ENCODE measurements at regions not wholly inside any gene's neighbourhood (a gene's known extent, or its start where the extent isn't known, plus 50 kb on each side); places are given as distances from the start of the nearest gene placed in this dataset.
A peak's percentile ranks its signal among the peaks of the same experiment; 100 is the strongest.

DNA sequence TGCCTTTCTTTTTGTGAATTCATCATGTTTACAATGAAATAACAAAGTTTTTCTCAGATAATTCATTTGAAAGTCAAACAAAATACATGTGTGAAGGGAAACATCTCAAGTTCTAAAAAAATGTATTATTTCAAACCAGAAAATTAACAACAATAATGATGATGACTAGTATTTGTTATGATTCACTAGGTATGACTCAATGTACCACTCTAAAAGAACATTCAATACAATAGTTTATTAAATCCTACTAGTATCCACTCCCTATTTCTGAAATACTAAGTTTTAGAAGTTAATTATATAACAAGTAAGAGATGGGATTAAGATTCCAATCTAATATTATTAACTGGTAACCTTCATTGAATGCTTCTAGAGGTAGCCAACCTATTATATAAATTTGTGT is 1444.8 kb upstream of the CDH8 start:
- no peak overlapping the region for H3K27ac ChIP-seq
- TF ChIP-seq, protein P1, sequence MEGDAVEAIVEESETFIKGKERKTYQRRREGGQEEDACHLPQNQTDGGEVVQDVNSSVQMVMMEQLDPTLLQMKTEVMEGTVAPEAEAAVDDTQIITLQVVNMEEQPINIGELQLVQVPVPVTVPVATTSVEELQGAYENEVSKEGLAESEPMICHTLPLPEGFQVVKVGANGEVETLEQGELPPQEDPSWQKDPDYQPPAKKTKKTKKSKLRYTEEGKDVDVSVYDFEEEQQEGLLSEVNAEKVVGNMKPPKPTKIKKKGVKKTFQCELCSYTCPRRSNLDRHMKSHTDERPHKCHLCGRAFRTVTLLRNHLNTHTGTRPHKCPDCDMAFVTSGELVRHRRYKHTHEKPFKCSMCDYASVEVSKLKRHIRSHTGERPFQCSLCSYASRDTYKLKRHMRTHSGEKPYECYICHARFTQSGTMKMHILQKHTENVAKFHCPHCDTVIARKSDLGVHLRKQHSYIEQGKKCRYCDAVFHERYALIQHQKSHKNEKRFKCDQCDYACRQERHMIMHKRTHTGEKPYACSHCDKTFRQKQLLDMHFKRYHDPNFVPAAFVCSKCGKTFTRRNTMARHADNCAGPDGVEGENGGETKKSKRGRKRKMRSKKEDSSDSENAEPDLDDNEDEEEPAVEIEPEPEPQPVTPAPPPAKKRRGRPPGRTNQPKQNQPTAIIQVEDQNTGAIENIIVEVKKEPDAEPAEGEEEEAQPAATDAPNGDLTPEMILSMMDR (IDR thresholded peaks at IDR 0.05; ENCODE audit: low read depth, low read length) = no peak
- H3K27me3 ChIP-seq (ENCODE audit: insufficient read depth, low read depth, severe bottlenecking) = no peaks in the 10 kb centered on the region
- DNase-seq = no peak
- H3K4me3 ChIP-seq (ENCODE audit: low read depth, low read length) = no peak overlapping the region
- H3K9me3 ChIP-seq (ENCODE audit: severe bottlenecking) = no peaks in the 10 kb centered on the region
- H3K36me3 ChIP-seq = no peaks in the 10 kb centered on the region

DNA sequence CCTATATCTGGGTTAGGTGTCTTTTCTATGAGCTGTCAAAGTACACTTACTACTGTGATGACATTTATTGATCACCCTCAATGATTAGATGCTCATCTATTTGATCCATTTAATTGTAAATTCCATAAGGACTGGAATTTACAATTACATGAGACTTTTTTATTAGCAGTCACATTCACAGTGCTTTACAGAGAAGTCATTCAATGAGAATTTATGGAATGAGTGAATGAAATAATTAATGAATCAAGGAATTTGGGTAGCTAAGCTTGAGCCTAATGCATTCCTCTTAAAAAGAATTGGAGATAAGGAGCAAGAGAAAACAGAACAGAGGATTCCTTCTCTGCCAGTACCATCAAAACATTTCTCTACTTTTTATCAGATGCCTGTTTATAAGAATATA is 1437.5 kb upstream of the CDH8 start:
- TF ChIP-seq, protein P1 (IDR thresholded peaks at IDR 0.05; ENCODE audit: low read depth, low read length) = no peak
- no peaks in the 10 kb centered on the region for H3K9me3 ChIP-seq (ENCODE audit: severe bottlenecking)
- H3K27me3 ChIP-seq (ENCODE audit: insufficient read depth, low read depth, severe bottlenecking) = no peaks in the 10 kb centered on the region
- no peak overlapping the region for H3K27ac ChIP-seq
- no peaks in the 10 kb centered on the region for H3K36me3 ChIP-seq
- DNase-seq = no peak
- H3K4me3 ChIP-seq (ENCODE audit: low read depth, low read length) = no peak overlapping the region

DNA sequence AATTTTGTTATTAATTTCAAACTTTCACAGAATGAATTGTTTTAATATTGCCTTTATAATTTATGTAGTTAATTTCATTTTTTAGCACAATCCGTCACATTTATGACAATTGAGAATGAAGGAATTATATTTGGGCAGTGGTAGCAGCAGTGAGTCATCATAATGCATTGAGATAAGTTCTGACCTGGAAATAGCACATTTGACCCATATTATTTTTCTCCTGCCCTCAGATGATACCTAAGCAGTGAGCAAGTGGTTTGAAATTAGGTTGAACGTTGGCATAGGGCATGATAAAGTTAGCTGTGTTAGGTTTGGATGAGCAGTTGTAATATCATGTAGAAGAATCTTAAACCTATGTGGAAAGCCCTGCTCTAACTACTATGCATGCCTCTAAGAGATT is 1431.3 kb upstream of the CDH8 start:
- Histone ChIP-seq H3K36me3 (no peaks in the 10 kb centered on the region), H3K9me3 (ENCODE audit: severe bottlenecking) (no peaks in the 10 kb centered on the region), H3K4me3 (ENCODE audit: low read depth, low read length) (no peak overlapping the region), H3K27ac (no peak overlapping the region), H3K27me3 (ENCODE audit: insufficient read depth, low read depth, severe bottlenecking) (no peaks in the 10 kb centered on the region)
- TF ChIP-seq, protein P1 (IDR thresholded peaks at IDR 0.05; ENCODE audit: low read depth, low read length) = no peak
- no peak for DNase-seq

DNA sequence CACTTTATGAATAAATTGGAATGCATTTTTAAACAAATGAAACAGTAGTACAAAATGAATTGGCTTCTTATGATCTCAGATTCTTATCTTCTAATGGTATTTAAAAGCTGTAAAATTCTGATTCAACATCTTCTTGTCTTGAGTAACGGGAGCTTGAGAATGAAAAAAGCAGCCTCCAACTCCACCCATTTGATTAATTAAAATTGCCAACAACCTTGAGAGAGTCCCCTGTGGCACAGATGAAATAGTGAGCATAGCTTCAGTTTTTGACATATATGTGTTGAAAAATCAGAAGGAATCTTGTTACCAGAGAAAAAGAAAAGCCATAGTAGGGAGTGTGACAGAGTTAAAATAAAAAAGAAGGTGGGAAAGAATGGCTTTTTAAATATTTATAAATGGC is 1426.1 kb upstream of the CDH8 start:
- no peak overlapping the region for H3K27ac ChIP-seq
- H3K4me3 ChIP-seq (ENCODE audit: low read depth, low read length) = no peak overlapping the region
- DNase-seq = no peak

DNA sequence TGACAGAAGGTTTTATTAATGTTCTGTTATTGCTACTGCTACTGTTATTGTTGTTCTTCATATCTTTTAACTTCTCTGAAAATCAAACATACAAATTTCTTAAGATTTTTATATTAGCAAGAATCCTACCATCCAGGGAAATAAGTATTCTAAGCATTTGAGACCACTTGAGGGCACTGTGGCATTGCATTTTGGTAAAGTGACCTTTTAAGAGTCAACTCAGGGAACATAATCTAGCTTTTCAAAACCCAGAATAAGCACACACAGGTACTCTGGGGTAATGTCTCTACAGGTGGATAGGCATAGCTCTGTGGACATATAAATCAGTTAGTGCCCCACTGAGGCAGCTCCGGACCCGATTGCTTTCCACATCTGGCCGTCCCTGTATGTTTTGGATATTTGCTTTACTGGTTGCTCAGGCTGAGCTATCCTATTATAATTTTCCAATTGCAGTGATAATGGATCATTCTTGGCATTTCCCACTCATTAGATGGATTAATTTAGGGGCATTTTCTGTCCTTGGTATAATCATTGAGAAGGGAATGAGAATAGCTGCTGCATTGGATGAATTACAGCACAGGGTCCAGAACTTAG is 1425.1 kb upstream of the CDH8 start:
- Histone ChIP-seq H3K36me3 (no peaks in the 10 kb centered on the region), H3K27me3 (ENCODE audit: insufficient read depth, low read depth, severe bottlenecking) (no peaks in the 10 kb centered on the region), H3K9me3 (ENCODE audit: severe bottlenecking) (no peaks in the 10 kb centered on the region), H3K27ac (no peak overlapping the region), H3K4me3 (ENCODE audit: low read depth, low read length) (no peak overlapping the region)
- TF ChIP-seq, protein P1 (IDR thresholded peaks at IDR 0.05; ENCODE audit: low read depth, low read length) = peak; percentile 32; the same call in 1 of the 2 replicates
- DNase-seq = peak; percentile 44

More for the DNA sequence above, 1426.1 kb upstream of the CDH8 start:
- no peaks in the 10 kb centered on the region for H3K27me3 ChIP-seq (ENCODE audit: insufficient read depth, low read depth, severe bottlenecking)
- H3K36me3 ChIP-seq = no peaks in the 10 kb centered on the region
- no peaks in the 10 kb centered on the region for H3K9me3 ChIP-seq (ENCODE audit: severe bottlenecking)
- TF ChIP-seq, protein P1 (IDR thresholded peaks at IDR 0.05; ENCODE audit: low read depth, low read length) = no peak

DNA sequence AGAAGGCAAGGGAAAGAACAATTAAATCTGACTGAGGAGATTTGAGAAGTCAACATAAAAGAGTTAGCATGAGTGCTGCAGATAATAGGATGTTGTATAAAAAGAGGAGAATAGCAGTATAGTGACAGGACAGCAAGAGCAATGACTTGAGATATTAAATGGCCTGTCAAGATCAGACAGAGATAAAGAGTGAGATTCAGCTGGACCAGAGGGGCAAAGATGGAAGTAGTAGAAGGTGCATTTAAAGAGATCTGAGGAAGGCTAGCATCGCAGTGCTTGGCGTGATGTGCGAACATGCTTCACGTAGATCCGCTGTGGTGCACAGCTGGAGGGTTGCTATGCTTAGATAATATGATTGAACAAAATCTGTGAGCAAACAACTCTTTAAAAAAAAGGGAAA is 1422.6 kb upstream of the CDH8 start:
- Histone ChIP-seq H3K27ac (no peak overlapping the region), H3K36me3 (no peaks in the 10 kb centered on the region), H3K4me3 (ENCODE audit: low read depth, low read length) (no peak overlapping the region), H3K9me3 (ENCODE audit: severe bottlenecking) (no peaks in the 10 kb centered on the region), H3K27me3 (ENCODE audit: insufficient read depth, low read depth, severe bottlenecking) (no peaks in the 10 kb centered on the region)
- no peak for DNase-seq
- TF ChIP-seq, protein P1 (IDR thresholded peaks at IDR 0.05; ENCODE audit: low read depth, low read length) = no peak
